Nephron progenitor cell (in vitro differentiated cells): ENCODE measurements at regions not wholly inside any gene's neighbourhood (a gene's known extent, or its start where the extent isn't known, plus 50 kb on each side); places are given as distances from the start of the nearest gene placed in this dataset.

ENCODE experiments used
- DNase-seq: peaks from one replicate; pipeline ENCODE4 v3.0.0; 2021
- H3K27ac Mint-ChIP-seq: 2 replicates; pipeline ENCODE4 v1.8.0; 2021; ENCODE audit warnings: mild to moderate bottlenecking, moderate library complexity, mixed read lengths
- H3K27me3 Mint-ChIP-seq: 2 replicates; pipeline ENCODE4 v1.8.0; 2021; ENCODE audit warnings: mild to moderate bottlenecking, low read depth, mixed read lengths; ENCODE audit not compliant: poor library complexity
- H3K36me3 Mint-ChIP-seq: 2 replicates; pipeline ENCODE4 v1.8.0; 2021; ENCODE audit warnings: low read depth, mixed read lengths
- H3K4me1 Mint-ChIP-seq: 2 replicates; pipeline ENCODE4 v1.8.0; 2021; ENCODE audit warnings: mixed read lengths
- H3K4me3 Mint-ChIP-seq: 2 replicates; pipeline ENCODE4 v1.8.0; 2021; ENCODE audit warnings: mild to moderate bottlenecking, moderate library complexity, mixed read lengths
- H3K9me3 Mint-ChIP-seq: 2 replicates; pipeline ENCODE4 v1.8.0; 2021; ENCODE audit warnings: mild to moderate bottlenecking, moderate library complexity, mixed read lengths
- TF ChIP-seq, protein P1 (sequence below): fragments of 200-600 bp; sonication (generic); IDR thresholded peaks from 2 replicates; pipeline ENCODE4 v1.5.0; 2021; ENCODE audit warnings: antibody characterized with exemption

- DNase-seq = no peak
- H3K27me3 Mint-ChIP-seq = peaks cover 16% of the 10 kb centered on the region
- TF ChIP-seq, protein P1, sequence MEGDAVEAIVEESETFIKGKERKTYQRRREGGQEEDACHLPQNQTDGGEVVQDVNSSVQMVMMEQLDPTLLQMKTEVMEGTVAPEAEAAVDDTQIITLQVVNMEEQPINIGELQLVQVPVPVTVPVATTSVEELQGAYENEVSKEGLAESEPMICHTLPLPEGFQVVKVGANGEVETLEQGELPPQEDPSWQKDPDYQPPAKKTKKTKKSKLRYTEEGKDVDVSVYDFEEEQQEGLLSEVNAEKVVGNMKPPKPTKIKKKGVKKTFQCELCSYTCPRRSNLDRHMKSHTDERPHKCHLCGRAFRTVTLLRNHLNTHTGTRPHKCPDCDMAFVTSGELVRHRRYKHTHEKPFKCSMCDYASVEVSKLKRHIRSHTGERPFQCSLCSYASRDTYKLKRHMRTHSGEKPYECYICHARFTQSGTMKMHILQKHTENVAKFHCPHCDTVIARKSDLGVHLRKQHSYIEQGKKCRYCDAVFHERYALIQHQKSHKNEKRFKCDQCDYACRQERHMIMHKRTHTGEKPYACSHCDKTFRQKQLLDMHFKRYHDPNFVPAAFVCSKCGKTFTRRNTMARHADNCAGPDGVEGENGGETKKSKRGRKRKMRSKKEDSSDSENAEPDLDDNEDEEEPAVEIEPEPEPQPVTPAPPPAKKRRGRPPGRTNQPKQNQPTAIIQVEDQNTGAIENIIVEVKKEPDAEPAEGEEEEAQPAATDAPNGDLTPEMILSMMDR = no peak
- H3K9me3 Mint-ChIP-seq = no peaks in the 10 kb centered on the region
- H3K36me3 Mint-ChIP-seq = no peaks in the 10 kb centered on the region
- H3K4me1 Mint-ChIP-seq = peaks cover 7% of the 10 kb centered on the region
- H3K4me3 Mint-ChIP-seq = no peak overlapping the region
- no peak overlapping the region for H3K27ac Mint-ChIP-seq
Observed at GRCh38 chr11:71063129-71063528, 189.2 kb downstream of the SHANK2 start.

- no peak for DNase-seq
- no peak overlapping the region for H3K4me3 Mint-ChIP-seq
- no peak overlapping the region for H3K27ac Mint-ChIP-seq
- no peaks in the 10 kb centered on the region for H3K36me3 Mint-ChIP-seq
- H3K27me3 Mint-ChIP-seq = peaks cover 21% of the 10 kb centered on the region
- H3K9me3 Mint-ChIP-seq = no peaks in the 10 kb centered on the region
- TF ChIP-seq, protein P1 = no peak
- H3K4me1 Mint-ChIP-seq = peaks cover 7% of the 10 kb centered on the region
Observed at GRCh38 chr11:71062199-71062598, 190.2 kb downstream of the SHANK2 start.

- Mint-ChIP-seq H3K36me3 (no peaks in the 10 kb centered on the region), H3K4me1 (peaks cover 7% of the 10 kb centered on the region), H3K27ac (no peak overlapping the region), H3K4me3 (no peak overlapping the region), H3K9me3 (no peaks in the 10 kb centered on the region), H3K27me3 (peaks cover 27% of the 10 kb centered on the region)
- TF ChIP-seq, protein P1 = no peak
- no peak for DNase-seq
Observed at GRCh38 chr11:71060391-71060791, 192.0 kb downstream of the SHANK2 start.

DNA sequence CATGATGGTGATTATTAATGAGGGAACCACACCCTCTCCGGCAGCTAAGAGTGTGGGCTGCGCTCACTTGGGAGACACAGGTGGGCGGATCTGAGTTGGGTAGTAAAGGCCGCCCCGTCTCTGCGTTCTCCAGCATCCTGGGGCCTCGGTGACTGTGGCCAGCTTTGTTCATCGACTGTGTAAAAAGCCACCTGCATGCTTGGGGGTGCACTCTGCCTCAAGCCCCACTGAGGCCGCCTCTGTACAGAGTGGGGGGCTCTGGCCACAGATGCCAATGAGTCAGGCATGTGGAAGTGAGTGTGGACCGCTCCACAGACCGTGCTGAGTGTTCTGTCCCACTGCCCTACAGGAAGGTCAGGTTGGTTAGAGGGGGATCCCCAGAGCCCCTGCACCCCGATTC is 192.7 kb downstream of the SHANK2 start:
- TF ChIP-seq, protein P1 = no peak
- Mint-ChIP-seq H3K4me1 (peaks cover 7% of the 10 kb centered on the region), H3K27me3 (peaks cover 27% of the 10 kb centered on the region), H3K27ac (no peak overlapping the region), H3K36me3 (no peaks in the 10 kb centered on the region), H3K9me3 (no peaks in the 10 kb centered on the region), H3K4me3 (no peak overlapping the region)
- DNase-seq = no peak

DNA sequence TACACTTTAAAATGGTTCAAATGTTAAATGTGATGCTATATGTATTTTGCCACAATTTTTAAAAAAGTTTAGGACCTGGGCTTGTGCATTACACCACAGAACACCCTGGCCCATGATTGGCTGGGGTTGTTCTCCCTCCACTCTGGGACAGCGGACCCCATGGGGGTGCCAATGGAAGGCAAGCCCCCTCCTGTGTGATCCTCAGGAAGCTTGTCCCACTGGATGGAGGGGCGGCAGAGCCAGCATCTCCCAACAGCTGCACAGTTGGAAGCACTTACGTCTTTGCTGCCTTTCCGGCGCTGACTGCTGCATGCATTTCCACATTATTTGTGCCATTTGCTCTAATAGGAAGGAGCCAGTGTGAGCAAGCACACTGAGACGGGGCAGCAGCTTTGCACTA is 196.5 kb downstream of the SHANK2 start:
- Mint-ChIP-seq H3K9me3 (no peaks in the 10 kb centered on the region), H3K27ac (no peak overlapping the region), H3K36me3 (no peaks in the 10 kb centered on the region), H3K4me3 (no peak overlapping the region), H3K4me1 (peaks cover 7% of the 10 kb centered on the region), H3K27me3 (peaks cover 13% of the 10 kb centered on the region)
- TF ChIP-seq, protein P1 = no peak
- no peak for DNase-seq
